Uterus (tissue), 2 donors: ENCODE measurements at regions not wholly inside any gene's neighbourhood (a gene's known extent, or its start where the extent isn't known, plus 50 kb on each side); places are given as distances from the start of the nearest gene placed in this dataset.

ENCODE experiments used
- CTCF ChIP-seq, 4 experiments: fragments of 200-600 bp in 2 of 4; fragments of 450-650 bp in 2 of 4; sonication (generic) in 2 of 4; IDR thresholded peaks; one replicate each; pipeline ENCODE4 v1.5.1; 2016 to 2019; ENCODE audit warnings: antibody characterized with exemption in 4 of 4, mild to moderate bottlenecking in 2 of 4, moderate library complexity in 1 of 4
- POLR2A ChIP-seq, 2 donors: fragments of 450-650 bp; IDR thresholded peaks; one replicate each; pipeline ENCODE4 v1.6.1; 2016; ENCODE audit warnings: antibody characterized with exemption in 2 of 2, mild to moderate bottlenecking in 1 of 2, moderate library complexity in 1 of 2

GRCh38 chr9:135245482-135246247 is 158.2 kb downstream of the OLFM1 start:
- TF ChIP-seq CTCF (IDR thresholded peaks at IDR 0.05): no peak
- no peak for TF ChIP-seq POLR2A (IDR thresholded peaks at IDR 0.05)
